HG03060 (cell line): ENCODE measurements at regions not wholly inside any gene's neighbourhood (a gene's known extent, or its start where the extent isn't known, plus 50 kb on each side); places are given as distances from the start of the nearest gene placed in this dataset.

Experiments used
- ATAC-seq: cut with Tn5 transposase; IDR thresholded peaks from one replicate; pipeline ENCODE4 v1.9.1; 2021; ENCODE audit warnings: low read depth, moderate number of reproducible peaks; ENCODE audit not compliant: unreplicated experiment

DNA sequence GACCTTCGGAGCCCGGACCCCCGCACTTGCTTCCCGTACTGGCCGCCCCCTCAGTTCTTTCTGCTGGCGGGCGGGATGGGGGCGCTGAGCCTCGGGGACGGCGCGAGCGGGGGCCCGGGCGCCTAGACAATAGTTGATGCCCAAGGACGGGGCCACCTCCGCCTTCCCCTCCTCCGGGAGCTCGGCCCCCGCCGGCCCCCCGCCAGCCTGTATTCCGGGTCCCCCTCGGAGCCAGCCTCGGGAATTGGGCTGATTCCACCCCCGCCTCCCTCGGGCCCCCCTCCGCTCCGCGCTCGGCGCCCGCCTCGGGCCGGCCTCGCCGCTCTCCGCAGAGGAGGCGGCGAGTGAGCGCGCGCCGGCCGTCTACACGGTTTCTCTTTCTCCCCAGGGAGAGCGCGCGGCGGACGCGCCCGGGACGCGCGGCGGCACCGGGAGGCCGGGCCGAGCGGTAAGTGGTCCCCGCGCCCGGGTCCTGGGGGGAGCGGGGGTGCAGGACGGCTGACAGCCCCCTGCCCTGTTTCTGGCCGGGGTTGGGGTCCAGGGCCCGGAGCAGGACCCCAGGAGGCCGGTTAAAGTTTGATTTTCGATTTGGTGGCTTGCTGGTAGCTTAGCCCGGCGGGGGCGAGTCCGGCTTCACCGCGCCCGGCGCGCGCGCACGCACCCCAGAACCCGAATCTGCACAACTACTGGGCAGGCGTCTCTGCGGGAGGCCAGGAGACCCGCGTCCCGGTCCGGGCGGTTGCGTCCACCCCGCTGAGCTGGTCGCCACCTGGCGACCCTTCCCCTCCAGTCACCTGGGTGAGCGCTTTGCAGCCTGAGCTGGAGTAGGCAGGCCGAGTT lies 413.7 kb downstream of the PCNX1 start:
- no peak for ATAC-seq

DNA sequence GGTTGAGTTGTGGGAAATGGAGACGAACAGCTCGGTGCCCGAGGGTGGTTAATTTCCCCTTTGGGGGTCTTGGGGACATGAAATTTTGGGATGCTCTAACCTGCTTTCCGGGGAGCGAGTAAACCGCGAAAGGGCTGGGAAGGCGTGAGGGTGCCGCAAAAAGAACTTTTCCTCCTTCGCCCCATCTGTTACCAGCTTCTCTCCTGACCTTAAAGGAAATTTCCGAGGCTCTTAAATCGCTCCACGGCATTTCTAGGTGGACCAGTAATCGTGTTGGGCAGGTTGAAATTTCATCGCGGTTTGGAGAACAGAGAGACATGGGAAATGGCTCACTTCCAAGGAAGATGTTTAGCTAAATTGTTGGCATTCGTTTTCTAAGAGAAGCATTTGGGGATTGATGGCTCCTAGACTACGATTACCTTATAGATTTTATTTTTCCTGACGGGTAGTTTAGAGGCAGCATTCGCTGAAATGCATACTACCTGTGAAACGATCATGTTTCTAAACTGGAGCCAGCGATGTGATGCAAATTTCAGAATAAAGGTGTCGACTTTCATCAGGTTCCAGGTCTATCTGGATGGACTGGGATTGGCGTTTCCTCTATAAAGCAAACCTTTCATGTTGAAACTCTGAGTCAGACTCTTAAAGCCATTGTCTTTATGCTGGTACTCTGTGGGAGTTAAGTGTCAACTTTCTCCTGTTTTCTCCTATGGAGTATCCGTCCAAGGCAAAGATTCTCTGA lies 414.5 kb downstream of the PCNX1 start:
- ATAC-seq, result no peak

DNA sequence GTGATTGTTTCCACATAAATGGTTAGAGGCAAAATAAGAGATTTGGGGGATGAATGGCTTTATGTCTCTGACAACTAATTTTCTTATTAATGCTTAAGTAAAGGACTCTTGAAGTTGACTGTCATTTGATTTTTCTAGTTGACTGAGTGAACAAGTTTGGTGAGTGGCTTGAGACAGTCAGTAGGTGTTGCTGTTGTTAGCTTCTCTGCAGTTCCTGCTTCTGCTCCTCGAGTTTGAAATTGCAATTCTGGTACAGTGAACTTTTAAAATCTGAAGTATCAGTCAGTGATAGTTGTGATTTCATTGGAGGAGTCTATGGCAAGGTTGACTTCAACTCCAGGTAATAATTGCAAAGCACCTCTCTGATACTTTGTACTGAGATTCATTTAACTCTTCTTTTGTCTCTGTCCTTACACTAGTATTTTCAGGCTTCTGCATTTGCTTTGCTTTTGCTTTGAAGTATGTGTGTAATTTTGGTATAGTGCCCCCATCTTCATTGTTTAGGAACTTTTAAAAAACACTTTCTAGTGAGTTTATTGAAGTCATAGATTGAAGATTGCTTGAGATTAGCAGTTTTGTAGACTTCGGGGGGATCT lies 415.5 kb downstream of the PCNX1 start:
- no peak for ATAC-seq

DNA sequence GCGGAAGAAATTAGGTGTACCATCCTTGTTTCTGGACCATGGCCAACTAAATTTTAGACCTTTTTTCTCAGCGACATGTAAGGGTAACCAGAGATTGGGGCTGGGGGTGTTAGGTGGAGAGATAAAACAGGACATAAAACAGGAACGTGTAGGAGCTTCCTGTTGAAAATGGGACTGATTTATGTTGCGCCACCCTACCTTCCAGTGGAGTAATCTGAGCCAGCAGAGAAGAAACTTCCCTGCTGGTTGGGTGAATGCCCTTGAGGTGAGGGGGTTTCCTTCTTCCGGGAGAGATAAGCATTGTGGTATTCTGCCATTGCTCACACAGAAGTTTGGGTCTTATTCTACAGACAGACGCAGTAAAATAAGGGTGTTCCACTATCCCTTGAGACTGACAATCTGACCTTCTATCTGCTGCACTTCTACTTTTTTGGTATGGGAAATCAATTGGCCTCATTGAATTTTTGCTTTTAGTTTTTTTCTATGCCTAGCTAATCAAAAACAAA lies 417.6 kb downstream of the PCNX1 start:
- ATAC-seq, result no peak

DNA sequence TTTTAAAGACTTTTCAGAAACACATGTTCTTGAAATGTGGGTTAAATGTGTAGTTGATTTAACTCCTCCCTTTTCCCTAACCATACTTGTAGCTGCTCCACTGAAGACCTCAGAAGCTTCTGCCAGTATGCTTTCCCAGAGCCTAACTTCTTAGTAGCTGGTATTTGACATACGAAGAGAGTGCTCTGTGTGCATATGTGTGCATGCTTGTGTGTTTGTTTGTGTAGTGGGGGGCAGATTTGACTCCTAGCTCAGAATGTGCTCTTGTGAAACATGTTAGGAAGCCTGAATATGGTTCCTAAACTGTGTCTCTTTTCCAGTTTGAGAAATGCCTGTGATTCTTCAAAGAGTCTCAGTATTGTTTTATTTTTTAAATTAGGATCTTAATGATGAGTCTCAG lies 420.4 kb downstream of the PCNX1 start:
- no peak for ATAC-seq

DNA sequence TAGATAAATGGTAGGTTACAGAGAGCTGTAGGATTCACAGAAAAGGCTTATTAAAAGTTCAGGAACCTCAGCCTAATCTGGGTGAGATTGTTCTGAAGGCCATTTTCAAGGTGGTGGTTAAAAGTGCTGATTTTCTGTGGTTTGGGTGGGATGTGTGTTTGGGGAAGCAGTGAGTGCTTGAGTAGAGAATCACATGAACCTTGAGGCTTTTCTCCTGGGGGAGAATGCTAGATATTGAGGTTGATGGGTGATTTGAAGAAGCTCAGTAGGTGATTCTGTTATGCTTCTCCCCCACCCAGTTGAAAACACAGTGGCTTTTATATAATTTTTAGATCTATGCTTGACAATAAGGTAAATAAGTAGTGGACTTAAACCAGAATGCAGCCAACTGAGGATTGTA lies 420.9 kb downstream of the PCNX1 start:
- no peak for ATAC-seq

DNA sequence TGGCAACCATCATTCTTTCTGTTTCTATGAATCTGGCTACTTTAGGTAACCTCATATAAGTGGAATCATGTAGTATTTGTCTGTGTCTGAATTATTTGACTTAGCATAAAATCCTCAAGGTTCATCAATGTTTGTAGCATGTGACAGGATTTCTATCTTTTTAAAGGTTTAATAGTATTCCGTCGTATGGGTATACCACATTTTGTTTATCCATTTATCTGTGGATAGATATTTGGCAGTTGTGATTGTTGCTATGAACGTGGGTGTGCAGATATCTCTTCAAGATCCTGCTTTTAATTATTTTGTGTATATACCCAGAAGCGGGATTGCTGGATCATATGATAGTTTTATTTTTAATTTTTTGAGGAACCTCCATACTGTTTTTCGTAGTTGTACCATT lies 421.7 kb downstream of the PCNX1 start:
- no peak for ATAC-seq

DNA sequence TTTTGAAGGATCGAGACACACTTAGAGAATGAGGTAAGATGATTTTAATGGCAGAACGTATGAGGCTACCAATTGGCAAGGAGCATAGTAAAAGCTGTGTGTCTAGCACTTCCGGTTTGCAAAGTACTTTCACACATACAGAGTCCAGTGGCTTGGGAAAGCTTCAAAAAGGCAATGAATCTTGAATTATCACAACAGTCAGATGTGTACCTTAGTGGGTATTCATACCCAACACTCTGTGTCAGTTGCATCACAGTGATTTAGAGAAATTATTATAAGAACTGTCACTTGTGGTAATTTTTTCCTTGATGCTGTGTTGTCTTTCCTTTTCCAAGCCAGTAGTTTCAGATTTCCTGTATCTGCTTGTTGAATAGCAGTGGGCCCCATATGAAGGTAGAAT lies 424.1 kb downstream of the PCNX1 start:
- no peak for ATAC-seq

DNA sequence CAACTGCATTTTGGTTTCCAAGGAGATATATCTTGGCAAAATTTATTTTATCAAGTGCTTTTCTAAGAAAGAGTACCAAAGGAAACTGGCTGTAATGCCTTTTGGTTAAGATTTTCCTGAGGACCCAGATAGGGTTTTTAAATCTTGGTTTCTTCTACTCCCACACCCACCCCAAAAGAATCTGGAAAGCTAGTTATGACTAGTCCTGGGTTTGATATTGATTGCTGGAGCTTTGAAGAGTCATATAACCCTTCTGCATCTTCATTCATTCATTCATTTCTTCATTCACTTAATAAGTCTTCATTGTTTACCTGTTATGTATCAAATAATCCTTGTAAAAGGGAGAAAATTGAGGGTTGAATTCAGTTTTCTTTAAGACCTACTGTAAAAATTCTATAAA lies 425.2 kb downstream of the PCNX1 start:
- no peak for ATAC-seq

DNA sequence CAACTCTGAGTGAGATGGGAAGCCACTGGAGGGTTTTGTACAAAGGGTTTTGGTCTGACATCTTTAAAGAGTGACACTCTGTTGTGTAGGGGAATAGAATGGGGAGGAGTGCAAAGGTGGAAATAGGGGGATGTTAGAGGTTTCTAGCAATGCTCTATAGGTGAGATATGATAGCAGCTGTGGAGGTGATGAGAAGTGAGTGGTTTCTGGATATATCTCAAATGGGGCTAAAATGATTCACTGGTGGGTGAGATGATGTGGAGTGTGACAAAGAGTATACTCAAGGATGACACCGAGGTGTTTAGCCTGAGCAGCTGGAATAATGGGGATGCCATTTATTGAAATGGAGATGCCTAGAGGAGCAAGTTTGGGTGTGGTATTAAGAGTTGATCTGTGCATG lies 426.4 kb downstream of the PCNX1 start:
- ATAC-seq, result no peak

DNA sequence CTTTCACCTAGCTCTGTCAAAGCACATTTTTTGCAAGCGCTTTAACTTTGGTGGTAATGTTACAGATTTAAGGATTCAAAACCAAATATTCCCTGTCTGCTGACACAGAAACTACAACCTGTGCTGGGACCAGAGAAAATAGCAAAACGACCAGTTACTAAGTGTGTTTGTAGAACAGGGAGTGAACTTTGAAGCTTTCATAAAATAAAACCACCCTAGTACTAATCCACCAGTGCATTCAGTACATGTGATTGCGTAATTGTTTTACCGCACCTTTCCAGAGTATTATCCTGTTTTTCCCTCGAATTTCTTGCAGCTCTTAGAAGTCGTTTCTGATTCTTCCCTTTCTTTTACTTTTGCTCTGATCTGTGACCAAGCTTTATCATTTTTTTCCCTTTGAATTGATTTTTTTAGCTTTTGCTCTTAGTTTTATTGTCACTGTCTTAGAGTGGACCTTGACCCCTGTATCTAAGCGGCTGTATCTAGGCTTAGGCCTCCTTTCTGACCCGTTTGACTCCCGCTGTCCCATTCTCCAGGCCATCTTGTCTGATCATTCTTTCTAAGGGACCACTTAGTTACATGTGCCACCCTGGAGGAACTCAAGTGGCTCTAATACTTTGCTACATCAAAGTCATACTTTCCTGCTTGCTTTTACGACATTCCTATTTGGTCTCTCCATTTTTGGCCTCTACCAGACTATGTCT lies 429.4 kb downstream of the PCNX1 start:
- ATAC-seq, result no peak

DNA sequence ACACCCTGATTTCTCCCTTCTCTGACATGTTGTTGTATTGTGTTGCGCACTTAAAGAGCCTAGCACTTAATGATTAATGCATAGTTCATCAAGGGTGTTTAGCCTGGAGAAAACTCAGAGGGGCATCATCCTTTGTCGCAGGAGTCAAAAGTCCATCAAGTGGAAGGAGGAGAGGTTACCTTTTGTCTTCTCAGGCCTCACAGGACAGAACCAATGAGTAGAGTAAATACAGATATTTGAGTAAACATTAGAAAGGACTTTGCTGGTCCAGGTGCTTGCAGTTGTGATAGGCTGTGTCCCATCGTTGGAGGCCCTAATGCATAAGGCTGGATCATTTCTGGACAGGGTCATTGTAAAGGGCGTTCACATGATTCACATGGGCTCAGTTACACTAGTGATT lies 430.9 kb downstream of the PCNX1 start:
- no peak for ATAC-seq

DNA sequence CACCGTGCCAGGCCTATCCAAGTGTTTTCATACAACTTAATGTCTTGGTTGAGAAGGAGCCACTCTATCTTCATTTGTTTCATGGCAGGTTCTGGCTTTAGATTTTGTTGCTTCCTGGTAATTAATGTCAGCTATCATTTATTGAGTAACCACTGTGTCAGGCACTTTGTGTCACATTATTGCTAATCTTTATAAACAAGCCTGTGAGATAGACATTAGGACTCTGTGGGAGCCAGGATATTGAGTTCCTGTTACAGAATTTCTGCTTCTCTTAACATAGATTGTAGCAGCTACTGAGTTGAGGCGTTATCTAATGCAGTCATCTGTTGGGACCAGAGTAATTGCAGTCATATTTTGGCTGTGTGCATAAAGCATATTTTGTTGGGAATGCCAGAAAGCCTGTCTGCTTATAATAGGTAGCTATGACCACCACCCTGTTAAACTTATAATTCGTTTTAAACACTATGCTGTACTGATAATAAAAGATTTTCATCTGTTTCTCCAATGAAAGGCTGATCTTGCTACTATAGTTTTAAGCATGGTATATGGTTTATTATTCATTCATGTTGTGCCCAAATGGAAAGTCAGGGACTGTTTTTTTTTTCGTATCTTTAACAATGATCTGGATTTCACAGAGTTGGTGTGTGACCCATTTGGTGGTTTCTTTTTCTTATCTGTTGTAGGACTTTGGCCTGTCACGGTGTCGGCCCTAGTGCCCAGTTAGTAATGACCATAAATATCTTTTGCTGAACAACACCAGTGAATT lies 432.6 kb downstream of the PCNX1 start:
- ATAC-seq, result no peak

DNA sequence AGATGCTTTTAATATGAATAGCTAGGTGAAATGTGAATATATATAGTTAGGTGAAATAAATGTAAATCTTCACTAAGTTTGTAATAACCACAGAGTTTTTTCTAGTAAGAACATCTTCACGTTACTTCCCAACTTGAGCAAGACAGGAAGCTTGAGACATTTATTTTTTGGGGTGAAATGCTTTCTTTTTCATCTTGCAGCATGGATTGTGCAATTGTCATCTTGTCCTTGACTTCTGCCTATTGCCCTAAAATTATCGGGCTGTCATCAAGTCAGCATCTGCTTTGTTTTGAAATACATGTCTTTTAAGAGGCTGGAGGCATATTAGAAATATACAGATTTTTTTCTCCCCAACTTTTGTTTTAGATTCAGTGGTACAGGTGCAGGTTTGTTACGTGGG lies 433.9 kb downstream of the PCNX1 start:
- ATAC-seq, result no peak

DNA sequence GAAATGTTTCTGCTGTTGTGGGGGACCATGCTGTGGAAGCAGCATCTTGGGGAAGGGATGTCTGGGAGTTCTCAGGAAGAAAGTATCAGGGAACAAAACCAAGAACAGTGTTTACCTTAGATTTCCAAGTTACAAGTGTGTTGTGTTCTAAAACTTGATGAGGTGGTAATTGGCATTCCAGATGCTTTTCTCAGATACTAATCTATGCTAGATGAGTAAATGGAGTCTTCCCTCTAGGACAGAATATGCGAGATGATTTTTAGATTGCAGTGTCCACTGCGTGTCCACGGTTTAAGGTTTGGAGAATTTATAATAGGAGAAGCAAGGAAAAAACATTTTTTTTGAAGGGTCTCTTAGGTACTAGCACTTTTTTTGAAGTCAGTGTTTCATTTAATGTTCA lies 436.5 kb downstream of the PCNX1 start:
- no peak for ATAC-seq

DNA sequence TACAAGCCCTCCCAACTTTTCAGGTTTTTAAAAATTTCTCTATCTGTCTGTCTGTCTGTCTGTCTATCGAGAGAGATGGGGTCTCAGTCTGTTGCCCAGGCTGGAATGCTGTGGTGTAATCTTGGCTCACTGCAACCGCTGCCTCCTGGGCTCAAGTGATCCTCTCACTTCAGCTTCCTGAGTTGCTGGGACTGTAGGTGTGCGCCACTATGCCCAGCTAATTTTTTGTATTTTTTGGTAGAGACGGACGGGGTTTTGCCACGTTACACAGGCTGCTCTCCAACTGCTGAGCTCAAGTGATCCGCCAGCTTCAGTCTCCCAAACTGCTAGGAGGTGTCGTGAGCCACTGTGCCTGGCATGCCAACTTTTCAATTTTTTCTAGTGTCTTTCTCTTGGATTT lies 437.2 kb downstream of the PCNX1 start:
- no peak for ATAC-seq

DNA sequence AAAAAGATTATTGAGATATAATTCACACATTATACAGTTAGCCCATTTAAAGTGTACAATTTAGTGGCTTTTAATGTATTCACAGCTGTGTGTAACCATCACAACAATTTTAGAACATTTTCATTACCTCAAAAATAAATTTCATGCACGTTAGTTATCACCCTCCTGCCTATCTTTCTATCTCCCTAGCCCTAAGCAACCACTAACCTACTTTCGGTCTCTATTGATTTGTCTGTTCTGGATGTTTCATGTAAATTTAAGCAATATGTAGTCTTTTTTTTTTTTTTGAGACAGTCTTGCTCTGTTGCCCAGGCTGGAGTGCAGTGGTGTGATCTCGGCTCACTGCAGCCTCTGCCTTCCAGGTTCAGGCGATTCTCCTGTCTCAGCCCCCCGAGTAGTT lies 439.4 kb downstream of the PCNX1 start:
- no peak for ATAC-seq

DNA sequence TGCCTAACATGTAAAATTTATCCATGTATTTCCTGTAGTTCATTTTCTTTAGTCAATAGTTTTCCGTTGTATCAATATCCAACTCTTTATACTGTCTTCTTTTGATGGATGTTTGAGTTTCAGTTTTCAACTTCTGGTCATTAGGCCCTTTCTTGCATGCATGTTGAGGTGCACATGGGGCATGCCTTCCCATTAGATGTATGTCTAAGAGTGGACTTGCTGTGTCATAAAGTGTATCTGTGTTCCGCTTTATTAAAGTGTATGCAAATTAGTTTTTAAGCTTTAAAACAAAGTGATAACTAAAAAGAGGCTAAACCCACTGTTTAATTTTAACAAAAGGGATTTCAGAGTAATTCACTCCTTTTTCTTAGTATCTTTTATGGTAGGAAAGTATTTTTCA lies 441.1 kb downstream of the PCNX1 start:
- ATAC-seq, result no peak

DNA sequence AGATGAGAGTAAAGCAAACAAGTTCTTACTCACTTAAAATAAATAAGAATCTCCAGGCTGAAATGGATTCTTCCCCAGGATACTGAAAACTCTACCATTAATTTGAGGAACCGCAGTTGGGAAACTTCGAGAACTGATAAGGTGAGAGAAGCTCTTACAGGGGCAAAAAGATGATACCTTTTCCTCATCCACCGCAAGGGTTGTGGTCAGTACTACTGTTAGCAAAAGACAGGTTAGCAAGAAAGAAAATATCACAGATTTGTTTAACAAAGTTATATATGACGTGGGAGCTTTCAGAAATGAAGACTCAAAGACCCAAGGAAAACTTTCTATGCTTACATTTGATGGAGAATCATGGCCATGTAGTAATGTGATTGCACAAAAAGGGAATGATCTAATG lies 441.6 kb downstream of the PCNX1 start:
- ATAC-seq, result no peak

DNA sequence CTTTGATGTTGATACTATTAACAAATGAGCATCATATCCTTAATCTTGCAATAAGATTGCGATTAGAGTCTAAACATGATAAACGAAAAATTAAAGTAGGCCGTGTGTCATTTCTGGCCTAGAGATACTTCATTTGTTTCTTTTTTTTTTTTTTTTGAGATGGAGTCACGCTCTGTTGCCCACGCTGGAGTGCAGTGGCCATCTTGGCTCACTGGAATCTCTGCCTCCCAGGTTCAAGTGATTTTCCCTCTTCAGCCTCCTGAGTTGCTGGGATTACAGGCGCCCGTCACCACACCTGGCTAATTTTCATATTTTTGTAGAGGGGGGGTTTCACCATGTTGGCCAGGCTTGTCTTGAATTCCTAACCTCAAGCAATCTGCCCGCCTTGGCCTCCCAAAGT lies 446.9 kb downstream of the PCNX1 start:
- ATAC-seq, result no peak
